HUDEP-2 (cell line): ENCODE measurements at regions not wholly inside any gene's neighbourhood (a gene's known extent, or its start where the extent isn't known, plus 50 kb on each side); places are given as distances from the start of the nearest gene placed in this dataset.

Experiments
- DNase-seq, 76 experiments: peaks; one replicate each; lab custom pipeline; 2025; ENCODE audit not compliant: unreplicated experiment in 76 of 76; lab: John Stamatoyannopoulos, UW

DNA sequence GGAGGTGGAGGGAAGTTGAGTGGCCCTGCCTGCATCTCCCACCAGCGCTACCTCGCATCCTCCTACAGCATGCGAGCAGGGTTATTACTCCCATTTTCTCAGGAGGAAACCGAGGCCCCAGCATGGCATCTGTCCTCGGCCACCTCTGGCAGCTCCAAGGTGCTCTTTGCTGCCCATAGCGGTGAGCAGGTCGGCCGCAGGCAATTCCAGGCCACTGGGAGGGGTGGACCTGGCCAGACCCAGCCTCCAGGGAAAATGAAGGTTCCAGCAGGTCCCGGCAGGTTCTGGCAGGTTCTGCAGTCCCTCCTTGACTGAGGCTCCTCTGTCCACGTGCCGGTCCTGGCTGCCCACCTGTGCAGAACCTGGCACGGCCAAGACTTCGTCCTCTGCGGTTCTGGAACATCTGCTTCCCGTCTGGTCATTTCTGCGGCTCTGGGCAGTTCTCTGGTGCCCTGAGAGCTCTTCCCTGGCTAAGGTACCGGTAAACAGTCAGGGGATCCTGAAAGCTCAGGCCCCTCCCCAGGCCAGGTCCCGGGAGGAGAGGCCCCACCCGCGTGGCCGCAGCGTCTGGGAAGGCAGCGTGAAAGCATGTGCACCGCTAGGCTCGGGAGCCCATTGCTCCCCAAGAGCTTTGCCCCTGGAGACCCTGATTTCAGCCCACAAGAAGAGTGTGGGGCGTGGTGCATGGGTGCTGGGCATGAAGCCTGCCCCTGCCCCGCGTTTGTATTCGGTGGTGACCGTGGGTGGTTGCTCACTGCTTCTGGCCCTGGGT, 112.0 kb upstream of the ADRA2C start:
- no peak for DNase-seq

DNA sequence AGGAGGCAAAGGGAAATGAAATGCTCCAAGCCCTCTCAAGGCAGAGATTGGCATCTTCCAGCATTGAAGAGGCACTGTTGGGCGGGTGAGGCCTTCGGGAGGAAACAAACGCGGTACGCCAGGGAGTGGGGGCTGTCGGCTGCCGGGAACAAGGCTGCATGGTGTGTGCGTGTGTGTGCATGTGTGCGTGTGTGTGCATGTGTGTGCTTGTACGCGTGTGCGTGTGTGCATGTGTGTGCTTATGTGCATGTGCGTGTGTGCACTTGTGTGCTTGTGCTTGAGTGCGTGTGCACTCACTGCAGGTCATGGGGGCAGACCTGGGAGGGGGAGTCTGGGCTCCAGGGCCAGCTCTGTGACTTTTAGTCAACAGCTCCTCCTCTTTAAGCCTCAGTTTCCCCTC, 113.6 kb upstream of the ADRA2C start:
- no peak for DNase-seq

- DNase-seq = no peak
Observed at GRCh38 chr4:3651267-3651845, 114.8 kb upstream of the ADRA2C start.

DNA sequence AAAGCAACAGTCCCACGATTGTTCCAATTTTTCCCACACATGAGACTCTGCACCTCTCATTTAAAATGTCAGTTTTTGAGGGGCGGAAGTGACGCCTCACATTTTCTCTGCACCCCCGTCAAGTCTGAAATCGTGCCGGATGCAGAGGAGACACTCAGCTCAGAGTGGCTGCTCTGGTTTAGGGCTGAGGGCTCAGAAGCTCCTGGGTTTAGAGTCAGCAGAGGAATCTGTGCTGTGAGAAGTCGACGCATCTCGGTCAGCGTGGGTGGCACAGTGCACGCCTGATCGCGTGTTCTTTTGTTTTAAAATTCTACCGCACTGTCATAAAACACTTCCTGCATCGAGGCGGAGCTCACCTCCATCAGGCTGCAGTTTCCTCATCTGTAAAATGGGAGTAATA, 116.7 kb upstream of the ADRA2C start:
- no peak for DNase-seq

DNA sequence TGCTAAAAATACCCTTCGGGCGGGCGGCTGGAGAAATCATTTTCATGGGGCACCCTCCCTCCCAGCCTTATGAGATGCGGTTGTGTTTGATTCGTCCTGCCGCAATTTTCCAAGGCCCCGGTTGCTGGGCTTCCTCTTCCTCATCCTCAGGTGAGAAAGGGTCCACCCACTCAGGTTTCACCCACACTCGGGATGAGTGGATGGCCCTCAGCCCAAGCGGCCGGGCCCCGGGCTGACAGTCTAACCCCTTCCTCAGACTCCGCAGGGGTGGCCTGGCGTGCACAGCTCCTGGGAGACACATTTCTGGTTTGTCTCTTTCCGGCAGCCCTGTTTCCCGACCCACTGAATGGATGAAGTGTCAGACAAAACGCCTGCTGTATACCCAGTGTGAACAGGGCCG, 116.5 kb upstream of the LRPAP1 start:
- no peak for DNase-seq

GRCh38 chr4:3648195-3648594, 116.0 kb upstream of the LRPAP1 start:
- DNase-seq = no peak

- DNase-seq = no peak
Observed at GRCh38 chr4:3647421-3647820, 115.2 kb upstream of the LRPAP1 start.

DNA sequence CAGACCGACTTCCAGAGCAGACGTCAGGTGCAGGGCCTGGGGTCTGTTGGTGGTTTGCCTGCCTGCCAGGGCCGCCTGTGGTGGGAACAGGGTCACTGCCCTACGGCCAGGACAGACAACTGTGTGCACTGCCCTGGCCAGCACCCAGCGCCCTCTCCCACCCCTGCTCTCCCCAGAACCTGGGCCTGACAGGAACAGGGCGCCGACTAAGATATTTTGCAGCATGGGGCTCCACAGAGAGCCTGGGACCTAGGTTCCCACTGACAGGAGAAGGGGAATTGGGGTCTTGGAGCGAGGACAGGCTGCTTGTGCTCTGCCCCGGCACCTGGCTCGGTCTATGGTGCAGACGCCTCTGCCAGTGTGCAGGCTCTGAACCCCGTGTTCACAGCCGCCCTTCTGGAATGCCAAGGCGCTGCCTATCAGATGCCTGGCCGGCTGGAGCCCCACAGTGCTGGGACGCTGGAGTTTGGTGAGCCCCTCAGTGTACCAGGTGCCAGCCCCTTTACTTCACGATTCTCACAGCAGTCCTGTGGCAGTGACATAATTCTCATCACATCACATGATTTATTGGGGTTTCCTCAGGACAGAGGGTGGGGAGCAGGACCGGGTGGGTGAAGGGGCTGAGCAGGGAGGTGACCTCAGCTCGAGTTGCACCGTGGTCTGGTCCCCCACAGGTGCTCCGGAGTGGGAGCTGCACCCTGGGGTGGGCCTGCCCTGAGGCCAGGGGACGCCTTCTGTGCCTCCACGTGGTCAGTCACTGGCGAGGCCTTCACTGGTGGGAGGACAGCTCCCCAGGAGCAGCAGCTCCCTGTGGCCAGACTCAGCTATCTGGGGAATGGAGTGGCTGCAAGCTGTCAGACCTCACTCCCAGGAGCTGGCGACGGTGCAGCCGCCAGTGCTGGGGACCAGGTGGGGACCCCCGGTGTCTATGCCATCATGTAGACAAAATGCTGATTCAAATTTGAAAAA, 113.8 kb upstream of the LRPAP1 start:
- no peak for DNase-seq

- no peak for DNase-seq
Observed at GRCh38 chr4:3644849-3645627, 112.8 kb upstream of the LRPAP1 start.

GRCh38 chr4:3643518-3644433, 111.6 kb upstream of the LRPAP1 start:
- DNase-seq = no peak

- DNase-seq = no peak
Observed at GRCh38 chr4:3642806-3643517, 110.7 kb upstream of the LRPAP1 start.

DNA sequence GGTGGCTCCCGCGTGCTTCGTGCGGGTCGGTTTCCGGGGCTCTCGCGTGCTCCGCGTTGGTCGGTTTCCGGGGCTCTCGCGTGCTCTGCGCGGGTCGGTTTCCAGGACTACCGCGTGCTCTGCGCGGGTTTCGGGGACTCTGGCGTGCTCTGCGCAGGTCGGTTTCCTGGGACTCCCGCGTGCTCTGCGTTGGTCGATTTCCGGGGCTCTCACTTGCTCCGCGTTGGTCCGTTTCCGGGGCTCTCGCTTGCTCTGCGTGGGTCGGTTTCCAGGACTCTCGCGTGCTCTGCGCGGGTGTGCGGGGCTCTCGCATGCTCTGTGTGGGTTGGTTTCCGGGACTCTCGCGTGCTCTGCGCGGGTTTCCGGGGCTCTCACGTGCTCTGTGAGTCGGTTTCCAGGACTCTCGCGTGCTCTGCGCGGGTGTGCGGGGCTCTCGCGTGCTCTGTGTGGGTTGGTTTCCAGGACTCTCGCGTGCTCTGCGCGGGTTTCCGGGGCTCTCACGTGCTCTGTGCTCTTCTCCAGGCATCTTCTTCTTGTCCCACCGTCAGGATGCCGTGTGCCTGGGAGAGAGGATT, 109.9 kb upstream of the LRPAP1 start:
- DNase-seq = no peak

- DNase-seq = no peak
Observed at GRCh38 chr4:3641501-3641900, 109.3 kb upstream of the LRPAP1 start.

DNA sequence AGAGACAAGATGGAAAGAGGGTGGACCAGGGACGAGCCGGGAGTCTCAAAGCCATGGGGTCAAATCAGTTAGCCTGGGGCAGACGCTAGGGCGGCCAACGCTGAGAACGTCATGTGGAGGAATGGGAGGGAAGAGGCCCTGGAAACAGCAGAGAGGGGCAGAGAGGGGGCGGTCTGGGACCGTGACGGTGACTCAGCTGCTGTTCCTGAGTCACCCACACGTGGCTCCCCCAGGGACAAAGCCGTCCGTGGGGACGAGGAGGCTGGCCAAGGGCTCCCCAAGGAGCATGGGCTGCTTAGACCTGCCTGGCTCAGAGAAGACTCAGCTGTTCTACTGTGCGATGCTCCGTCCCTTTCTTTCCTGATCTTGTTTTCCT, 108.4 kb upstream of the LRPAP1 start:
- no peak for DNase-seq

DNA sequence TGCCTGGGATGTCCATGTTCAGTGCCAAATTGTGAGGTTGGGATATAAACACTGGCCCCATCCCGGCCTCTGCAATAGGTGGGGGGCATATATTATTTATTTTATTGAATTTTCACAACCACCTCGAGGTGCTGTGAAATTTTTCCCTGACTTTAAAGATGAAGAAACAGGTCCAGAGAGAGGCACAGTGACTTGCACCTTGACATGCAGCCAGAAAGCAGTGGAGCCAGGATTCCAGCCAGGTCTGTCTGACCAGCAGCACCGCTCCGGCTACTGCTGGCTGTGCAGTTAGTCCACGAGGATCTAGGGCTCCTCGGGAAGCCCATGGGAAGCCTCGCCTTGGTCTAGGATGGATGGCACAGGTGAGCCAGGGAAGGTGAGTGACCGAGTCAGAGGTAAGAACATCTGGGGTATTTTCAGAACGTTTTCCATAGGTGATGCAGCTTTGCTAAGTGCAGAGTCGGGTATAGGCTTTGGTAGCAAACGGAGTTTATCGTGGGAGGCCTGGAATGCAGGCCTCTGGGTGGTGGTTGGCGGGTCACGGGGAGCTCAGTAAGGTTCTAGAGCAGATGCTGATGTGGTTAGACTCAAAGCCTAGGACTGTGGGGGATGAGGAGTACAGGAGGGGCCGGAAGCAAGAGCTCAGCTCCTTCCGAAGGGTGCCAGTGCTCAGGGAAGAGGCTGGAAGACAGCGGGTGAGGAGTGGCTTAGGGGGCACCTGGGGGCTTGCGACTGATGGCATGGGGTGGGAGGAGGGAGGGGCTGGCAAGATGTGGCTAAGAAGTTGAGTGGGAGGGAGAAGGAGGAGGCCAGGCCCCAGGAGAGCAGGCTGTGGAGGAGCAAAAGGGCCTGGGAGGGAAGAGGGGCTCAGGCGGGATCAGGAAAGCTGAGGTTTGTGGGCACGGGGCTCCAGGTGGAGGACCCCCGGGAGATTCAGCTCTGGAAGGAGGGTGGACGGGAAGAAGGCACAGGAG, 107.7 kb upstream of the LRPAP1 start:
- no peak for DNase-seq

DNA sequence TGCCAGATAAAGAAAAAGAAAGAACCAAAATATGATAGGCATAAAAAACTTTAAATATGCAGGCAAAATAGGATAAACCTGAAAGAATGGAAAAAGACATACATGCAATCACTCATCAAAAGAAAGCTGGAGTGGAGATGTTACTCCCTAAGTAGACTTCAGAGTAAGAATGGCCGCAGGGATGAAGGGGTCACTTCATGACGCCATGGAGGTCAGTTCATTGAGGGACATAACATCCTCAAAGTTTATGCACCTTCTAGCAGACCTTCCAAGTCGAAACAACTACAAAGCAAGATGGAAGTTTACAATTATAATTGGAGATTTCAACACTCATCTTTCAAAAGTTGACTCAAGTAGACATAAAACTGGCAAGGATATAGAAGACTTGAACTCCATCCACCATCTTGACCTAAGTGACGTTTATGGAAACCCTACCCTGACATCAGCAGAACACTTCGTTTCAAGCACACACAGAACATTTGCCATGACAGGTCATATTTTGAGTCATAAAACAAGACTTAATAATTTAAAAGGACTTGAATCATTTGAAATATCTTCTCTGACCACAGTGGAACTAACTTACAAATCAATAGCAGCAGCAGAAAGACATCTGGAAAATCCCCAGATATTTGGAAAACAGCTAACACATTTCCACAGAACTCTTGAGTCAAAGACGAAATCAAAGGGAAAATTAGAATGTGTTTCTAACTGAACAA, 106.0 kb upstream of the LRPAP1 start:
- DNase-seq = no peak
